ENCODE measurements at regions not wholly inside any gene's neighbourhood (a gene's known extent, or its start where the extent isn't known, plus 50 kb on each side); places are given as distances from the start of the nearest gene placed in this dataset.
"Not testable (repeated sequence)": the region's sequence is repeated elsewhere in the genome, so short reads cannot be mapped to it uniquely, and the experiment has no call there.

GRCh38 chrX:66110112-66110511 is 53.9 kb upstream of the HEPH start:
- TF ChIP-seq, protein P1, sequence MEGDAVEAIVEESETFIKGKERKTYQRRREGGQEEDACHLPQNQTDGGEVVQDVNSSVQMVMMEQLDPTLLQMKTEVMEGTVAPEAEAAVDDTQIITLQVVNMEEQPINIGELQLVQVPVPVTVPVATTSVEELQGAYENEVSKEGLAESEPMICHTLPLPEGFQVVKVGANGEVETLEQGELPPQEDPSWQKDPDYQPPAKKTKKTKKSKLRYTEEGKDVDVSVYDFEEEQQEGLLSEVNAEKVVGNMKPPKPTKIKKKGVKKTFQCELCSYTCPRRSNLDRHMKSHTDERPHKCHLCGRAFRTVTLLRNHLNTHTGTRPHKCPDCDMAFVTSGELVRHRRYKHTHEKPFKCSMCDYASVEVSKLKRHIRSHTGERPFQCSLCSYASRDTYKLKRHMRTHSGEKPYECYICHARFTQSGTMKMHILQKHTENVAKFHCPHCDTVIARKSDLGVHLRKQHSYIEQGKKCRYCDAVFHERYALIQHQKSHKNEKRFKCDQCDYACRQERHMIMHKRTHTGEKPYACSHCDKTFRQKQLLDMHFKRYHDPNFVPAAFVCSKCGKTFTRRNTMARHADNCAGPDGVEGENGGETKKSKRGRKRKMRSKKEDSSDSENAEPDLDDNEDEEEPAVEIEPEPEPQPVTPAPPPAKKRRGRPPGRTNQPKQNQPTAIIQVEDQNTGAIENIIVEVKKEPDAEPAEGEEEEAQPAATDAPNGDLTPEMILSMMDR (IDR thresholded peaks at IDR 0.05; ENCODE audit: insufficient read depth, low read length, missing control alignments), result peak; percentile 7
- CTCF ChIA-PET, result interaction anchor here (1.0 to 1.4 kb wide), 5 partner anchors 20 to 621 kb away, joined by 3 to 4 read pairs (median 3); no protein-coding TSS in a partner anchor
- POLR2A ChIA-PET, result no interaction called here
- no peak overlapping the region for H3K4me3 ChIP-seq (ENCODE audit: low read depth, low read length)
- no peak for DNase-seq (ENCODE audit: low read depth, low spot score)

GRCh38 chrX:66107860-66108259 is 56.2 kb upstream of the HEPH start:
- H3K4me3 ChIP-seq (ENCODE audit: low read depth, low read length); POLR2A ChIA-PET; CTCF ChIA-PET; DNase-seq (ENCODE audit: low read depth, low spot score): not testable (repeated sequence)

- DNase-seq (ENCODE audit: low read depth, low spot score); H3K4me3 ChIP-seq (ENCODE audit: low read depth, low read length); POLR2A ChIA-PET; CTCF ChIA-PET: not testable (repeated sequence)
Observed at GRCh38 chrX:66102398-66102797, 61.6 kb upstream of the HEPH start.

DNA sequence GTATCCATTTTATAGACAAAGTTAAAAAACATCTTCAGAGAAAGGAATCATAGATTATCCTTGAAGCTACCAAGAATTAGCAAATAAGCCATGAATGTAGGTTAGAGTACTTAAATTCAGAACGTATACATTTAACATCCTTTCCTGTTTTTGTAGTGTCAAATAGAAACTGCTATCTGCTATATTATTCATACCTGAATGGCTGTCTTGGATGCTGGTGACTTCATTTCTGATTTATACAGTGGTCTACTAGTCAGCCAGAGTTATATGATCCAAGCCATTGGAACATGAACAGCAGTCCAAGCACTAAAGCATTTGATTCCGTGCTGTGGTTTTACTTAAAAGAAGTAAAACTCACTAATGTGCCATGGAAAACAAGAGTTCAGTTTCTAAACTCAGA is 58.3 kb upstream of the VSIG4 start:
- ChIA-PET POLR2A (no interaction called here), CTCF (no interaction called here)
- DNase-seq (ENCODE audit: low read depth, low spot score), result no peak
- no peak overlapping the region for H3K4me3 ChIP-seq (ENCODE audit: low read depth, low read length)
- TF ChIP-seq, protein P1 (IDR thresholded peaks at IDR 0.05; ENCODE audit: insufficient read depth, low read length, missing control alignments), result no peak

DNA sequence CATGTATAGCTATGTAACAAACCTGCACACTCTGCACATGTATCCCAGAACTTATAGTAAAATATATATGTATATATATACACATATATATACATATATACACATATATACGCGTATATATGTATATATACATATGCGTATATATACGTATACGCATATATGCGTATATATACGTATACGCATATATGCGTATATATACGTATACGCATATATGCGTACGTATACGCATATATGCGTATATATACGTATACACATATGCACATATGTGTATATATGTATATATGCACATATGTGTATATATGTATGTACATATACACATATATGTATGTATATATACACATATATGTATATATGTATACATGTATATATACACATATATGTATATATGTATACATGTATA is 57.1 kb upstream of the VSIG4 start:
- H3K4me3 ChIP-seq (ENCODE audit: low read depth, low read length); DNase-seq (ENCODE audit: low read depth, low spot score); POLR2A ChIA-PET; CTCF ChIA-PET: not testable (repeated sequence)

DNA sequence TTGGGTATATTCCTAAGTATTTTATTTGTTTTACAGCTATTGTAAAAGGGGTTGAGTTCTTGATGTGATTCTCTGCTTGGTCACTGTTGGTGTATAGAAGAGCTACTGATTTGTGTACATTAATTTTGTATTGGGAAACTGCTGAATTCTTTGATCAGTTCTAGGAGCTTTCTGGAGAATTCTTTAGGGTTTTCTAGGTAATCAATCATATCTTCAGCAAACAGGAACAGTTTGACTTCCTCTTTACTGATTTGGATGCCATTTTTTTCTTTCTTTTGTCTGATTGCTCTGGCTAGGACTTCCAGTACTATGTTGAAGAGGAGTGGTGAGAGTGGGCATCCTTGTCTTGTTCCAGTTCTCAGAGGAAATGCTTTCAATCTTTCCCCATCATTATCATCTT is 50.1 kb upstream of the VSIG4 start:
- not testable (repeated sequence) for DNase-seq (ENCODE audit: low read depth, low spot score)

More for the DNA sequence above, 50.1 kb upstream of the VSIG4 start:
- CTCF ChIA-PET; POLR2A ChIA-PET; H3K4me3 ChIP-seq (ENCODE audit: low read depth, low read length): not testable (repeated sequence)

Measured in AG04449 (cell line).